Esophagus squamous epithelium (tissue), 5 donors: ENCODE measurements at regions not wholly inside any gene's neighbourhood (a gene's known extent, or its start where the extent isn't known, plus 50 kb on each side); places are given as distances from the start of the nearest gene placed in this dataset.

Experiments used
- DNase-seq: peaks from one replicate; lab custom pipeline; 2025; lab: John Stamatoyannopoulos, UW
- H3K27ac ChIP-seq, 4 donors: fragments of 200-600 bp; sonication (generic); one replicate each; pipeline ENCODE4 v1.5.1; 2016 to 2019; ENCODE audit warnings: mild to moderate bottlenecking in 1 of 4
- H3K27me3 ChIP-seq, 4 donors: fragments of 200-600 bp; sonication (generic); 1 replicate in 3 of 4; 2 replicates in 1 of 4; pipeline versions ENCODE4 v1.5.1 to v1.6.0; 2017 to 2021; ENCODE audit warnings: antibody characterized with exemption in 1 of 4
- H3K36me3 ChIP-seq, 3 donors: fragments of 200-600 bp; sonication (generic); one replicate each; pipeline ENCODE4 v1.5.1; 2016 to 2019
- H3K4me1 ChIP-seq, 3 donors: fragments of 200-600 bp; sonication (generic); one replicate each; pipeline ENCODE4 v1.5.1; 2017 to 2019
- H3K4me3 ChIP-seq, 4 donors: fragments of 200-600 bp; sonication (generic); 1 replicate in 3 of 4; 2 replicates in 1 of 4; pipeline ENCODE4 v1.5.1; 2016 to 2019; ENCODE audit warnings: mild to moderate bottlenecking in 2 of 4, moderate library complexity in 1 of 4
- H3K9me3 ChIP-seq, 3 donors: fragments of 200-600 bp; sonication (generic); one replicate each; pipeline ENCODE4 v1.5.1; 2016 to 2019
- CTCF ChIP-seq, 6 experiments: fragments of 450-650 bp in 4 of 6; fragments of 200-600 bp in 2 of 6; sonication (generic) in 2 of 6; IDR thresholded peaks; one replicate each; pipeline ENCODE4 v1.5.1; 2016 to 2019; ENCODE audit warnings: antibody characterized with exemption in 6 of 6, mild to moderate bottlenecking in 4 of 6, moderate library complexity in 4 of 6
- POLR2A ChIP-seq, 4 donors: fragments of 450-650 bp; IDR thresholded peaks; one replicate each; pipeline ENCODE4 v1.6.1; 2017; ENCODE audit warnings: antibody characterized with exemption in 4 of 4, mild to moderate bottlenecking in 4 of 4, moderate library complexity in 3 of 4
- WGBS, 2 donors: methylation state at CpG; one replicate each; pipeline ENCODE4 v1.1.5; 2018; 5-methylcytosine and 5-hydroxymethylcytosine counted together
- intact Hi-C: fragments of 100-400 bp; cut with DNase I; formaldehyde crosslinking; loops from one replicate; pipeline ENCODE4 v1.15.0; 2022
- donor health status: DM: yes; HTN: yes; CAD: no.

- WGBS, 2 donors, result 71 to 83% methylated on average over 2 to 4 of the region's 14 CpGs
- no peak for DNase-seq
Measured at GRCh38 chr1:4048076-4048475, 148.0 kb upstream of the C1orf174 start.

DNA sequence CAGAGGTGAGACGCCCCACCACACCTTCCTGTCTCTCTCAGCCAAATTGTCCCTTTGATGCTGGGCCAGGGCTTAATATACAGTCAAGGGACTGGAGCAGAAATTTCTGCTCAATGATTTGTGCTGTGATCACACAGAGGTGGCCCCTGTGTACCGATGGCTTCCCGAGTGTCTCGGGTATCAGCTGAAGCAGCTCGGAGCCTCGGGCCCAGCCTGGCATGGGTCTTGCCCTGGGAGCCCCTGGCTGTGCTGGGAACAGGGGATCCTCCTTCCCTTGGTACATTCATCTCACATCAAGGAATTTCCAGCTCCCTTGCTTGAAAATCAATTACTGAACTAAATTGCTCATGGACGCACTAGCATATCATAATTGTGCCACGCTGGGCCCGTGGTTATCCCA is 148.8 kb upstream of the C1orf174 start:
- WGBS, 2 donors, result 44 to 80% methylated on average over 1 to 3 of the region's 9 CpGs
- Histone ChIP-seq H3K27ac (no peak overlapping the region), H3K9me3 (no peaks in the 10 kb centered on the region), H3K36me3 (no peaks in the 10 kb centered on the region), H3K27me3 (peaks cover 0 to 51% (median 0%) of the 10 kb centered on the region in 4 donors), H3K4me1 (no peaks in the 10 kb centered on the region), H3K4me3 (no peak overlapping the region)
- TF ChIP-seq CTCF (IDR thresholded peaks at IDR 0.05), result no peak
- no peak for TF ChIP-seq POLR2A (IDR thresholded peaks at IDR 0.05)
- intact Hi-C loops, result no loop called here
- DNase-seq, result no peak

More at GRCh38 chr1:4048076-4048475, 148.0 kb upstream of the C1orf174 start:
- no peaks in the 10 kb centered on the region for H3K36me3 ChIP-seq
- H3K27ac ChIP-seq, result no peak overlapping the region
- no peak for TF ChIP-seq POLR2A (IDR thresholded peaks at IDR 0.05)
- TF ChIP-seq CTCF (IDR thresholded peaks at IDR 0.05), result no peak
- no peaks in the 10 kb centered on the region for H3K4me1 ChIP-seq
- intact Hi-C loops, result no loop called here
- H3K4me3 ChIP-seq, result no peak overlapping the region
- H3K9me3 ChIP-seq, result no peaks in the 10 kb centered on the region
- H3K27me3 ChIP-seq, result peaks cover 0 to 45% (median 0%) of the 10 kb centered on the region in 4 donors

DNA sequence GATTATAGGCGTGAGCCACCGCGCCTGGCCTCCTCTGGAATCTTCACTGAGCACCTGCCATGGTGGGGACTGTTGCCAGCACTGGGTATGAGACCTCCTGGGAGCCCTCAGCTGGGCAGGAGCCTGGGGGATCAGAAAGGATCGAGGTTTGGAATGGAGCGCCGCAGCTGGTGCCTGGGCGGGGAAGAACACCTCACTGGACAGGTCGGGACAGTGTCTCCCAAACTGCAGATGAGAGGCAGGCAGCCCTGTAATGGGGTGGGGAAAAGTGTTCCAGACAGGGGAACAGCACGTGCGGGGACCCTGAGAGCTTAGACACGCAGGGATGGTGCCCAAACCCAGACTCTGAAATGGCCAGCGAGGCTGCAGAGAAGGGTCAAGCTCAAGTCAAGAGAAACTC is 150.9 kb upstream of the C1orf174 start:
- TF ChIP-seq POLR2A (IDR thresholded peaks at IDR 0.05) (no peak), CTCF (IDR thresholded peaks at IDR 0.05) (no peak)
- H3K36me3 ChIP-seq, result no peaks in the 10 kb centered on the region
- H3K27me3 ChIP-seq, result peaks cover 0 to 57% (median 0%) of the 10 kb centered on the region in 4 donors
- H3K4me1 ChIP-seq, result no peaks in the 10 kb centered on the region
- no peak for DNase-seq
- H3K4me3 ChIP-seq, result no peak overlapping the region
- H3K9me3 ChIP-seq, result no peaks in the 10 kb centered on the region
- H3K27ac ChIP-seq, result no peak overlapping the region
- WGBS, 2 donors, result 71% methylated on average over 7 of the region's 12 CpGs; no CpG with 5 or more reads in 1 of the 2 donors
- intact Hi-C loops, result no loop called here

DNA sequence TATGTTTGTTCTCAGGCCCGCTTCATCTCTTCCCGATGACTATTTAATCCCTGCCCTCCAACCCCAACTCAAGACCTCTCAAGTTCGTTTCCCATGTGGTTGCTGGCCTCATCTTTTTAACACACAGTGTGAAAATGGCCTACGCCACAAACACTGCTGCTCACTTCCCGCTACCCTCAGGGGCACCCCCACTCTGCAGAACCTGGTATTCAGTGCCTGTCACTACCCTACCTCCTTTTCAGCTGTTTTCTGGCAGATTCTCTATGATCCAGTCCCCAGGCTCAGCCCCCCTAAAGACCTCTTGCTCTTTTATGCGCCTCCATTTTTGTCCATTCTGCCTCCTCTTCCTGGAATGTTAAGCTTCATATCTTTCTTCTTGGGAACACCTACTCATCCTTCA is 152.6 kb upstream of the C1orf174 start:
- whole genome bisulfite sequencing, 2 donors, result 61 to 71% methylated on average over 6 of the region's 6 CpGs
- TF ChIP-seq CTCF (IDR thresholded peaks at IDR 0.05) (no peak), POLR2A (IDR thresholded peaks at IDR 0.05) (no peak)
- intact Hi-C loops, result no loop called here
- Histone ChIP-seq H3K4me1 (no peaks in the 10 kb centered on the region), H3K27ac (no peak overlapping the region), H3K36me3 (no peaks in the 10 kb centered on the region), H3K27me3 (peaks cover 0 to 47% (median 0%) of the 10 kb centered on the region in 4 donors), H3K9me3 (no peaks in the 10 kb centered on the region), H3K4me3 (no peak overlapping the region)
- DNase-seq, result no peak

- no peak overlapping the region for H3K4me3 ChIP-seq
- WGBS, 2 donors, result 69 to 81% methylated on average over 5 of the region's 8 CpGs
- no peak for DNase-seq
- no peaks in the 10 kb centered on the region for H3K9me3 ChIP-seq
- intact Hi-C loops, result no loop called here
- no peaks in the 10 kb centered on the region for H3K4me1 ChIP-seq
- no peak overlapping the region for H3K27ac ChIP-seq
- H3K36me3 ChIP-seq, result no peaks in the 10 kb centered on the region
- H3K27me3 ChIP-seq, result peaks cover 0 to 43% (median 0%) of the 10 kb centered on the region in 4 donors
- TF ChIP-seq POLR2A (IDR thresholded peaks at IDR 0.05) (no peak), CTCF (IDR thresholded peaks at IDR 0.05) (no peak)
Measured at GRCh38 chr1:4053160-4053748, 153.2 kb upstream of the C1orf174 start.
